ENCODE measurements at regions not wholly inside any gene's neighbourhood (a gene's known extent, or its start where the extent isn't known, plus 50 kb on each side); places are given as distances from the start of the nearest gene placed in this dataset.

DNA sequence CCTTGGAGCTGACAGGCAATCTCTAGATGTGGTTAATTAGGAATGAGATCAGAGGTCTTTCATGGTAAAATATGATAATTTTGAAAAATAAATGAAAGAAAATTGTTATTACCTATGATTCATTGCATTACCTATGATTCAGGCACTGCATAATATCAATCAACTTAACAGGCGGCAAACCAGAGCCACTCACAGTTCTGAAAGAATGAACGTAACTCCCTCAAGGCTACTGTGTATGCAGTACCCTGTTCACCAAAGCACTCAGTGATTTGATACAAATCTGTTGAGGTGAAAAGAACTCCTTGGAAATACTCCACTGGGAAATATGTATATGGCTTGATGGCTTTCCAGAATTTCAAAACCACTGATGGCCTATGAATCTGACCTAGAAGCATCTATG is 398.9 kb downstream of the ACTL7B start:
- Histone ChIP-seq H3K4me1 (no peaks in the 10 kb centered on the region), H3K4me3 (no peak overlapping the region), H3K27me3 (no peaks in the 10 kb centered on the region), H3K36me3 (no peaks in the 10 kb centered on the region), H3K9me3 (no peaks in the 10 kb centered on the region), H3K27ac (no peak overlapping the region)
- ATAC-seq = no peak
- 84% methylated on average over 2 of the region's 2 CpGs for WGBS (ENCODE audit: insufficient coverage, low coverage, low lambda C conversion rate, missing lambda C conversion rate)
- no peak for DNase-seq
- TF ChIP-seq CTCF (IDR thresholded peaks at IDR 0.05) (no peak), POLR2A (IDR thresholded peaks at IDR 0.05) (no peak)
- intact Hi-C loops (cut with DNase I) = no loop called here

DNA sequence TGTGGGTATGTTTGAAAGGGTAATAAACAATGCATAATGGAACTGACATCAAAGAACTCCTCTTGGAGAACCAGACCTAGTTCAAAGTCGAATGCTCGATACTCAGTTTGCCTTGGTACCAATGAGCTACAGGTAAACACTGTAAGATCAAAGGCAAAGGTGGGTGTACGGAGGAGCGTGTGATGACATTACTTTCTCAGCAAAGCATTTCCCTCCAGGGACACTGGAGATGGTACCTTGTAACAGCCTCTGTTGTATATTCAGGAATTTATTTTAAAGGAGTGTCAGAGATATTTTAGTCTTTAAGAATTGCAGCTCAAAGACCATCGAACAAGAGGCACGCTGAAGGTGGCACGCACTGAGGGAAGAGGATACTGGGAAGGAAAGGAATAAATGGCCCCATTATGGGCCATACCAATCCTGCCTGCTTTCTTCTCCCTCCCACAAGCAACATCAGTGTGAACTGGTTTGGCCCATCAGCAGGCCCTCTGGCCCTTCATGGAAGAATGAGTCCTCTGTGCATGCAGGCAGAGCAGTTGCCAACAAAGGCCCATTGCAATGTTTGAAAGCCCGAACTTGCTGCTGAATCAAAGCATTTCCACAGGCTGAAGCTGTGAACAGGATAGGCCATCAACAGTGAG is 410.2 kb downstream of the ACTL7B start:
- no peaks in the 10 kb centered on the region for H3K36me3 ChIP-seq
- 83% methylated on average over 7 of the region's 8 CpGs for WGBS (ENCODE audit: insufficient coverage, low coverage, low lambda C conversion rate, missing lambda C conversion rate)
- ATAC-seq (no peak), DNase-seq (no peak)
- H3K4me3 ChIP-seq = no peak overlapping the region
- H3K4me1 ChIP-seq = no peaks in the 10 kb centered on the region
- intact Hi-C loops (cut with DNase I) = no loop called here
- H3K27me3 ChIP-seq = no peaks in the 10 kb centered on the region
- H3K9me3 ChIP-seq = no peaks in the 10 kb centered on the region
- no peak overlapping the region for H3K27ac ChIP-seq
- no peak for TF ChIP-seq CTCF (IDR thresholded peaks at IDR 0.05)
- no peak for TF ChIP-seq POLR2A (IDR thresholded peaks at IDR 0.05)

DNA sequence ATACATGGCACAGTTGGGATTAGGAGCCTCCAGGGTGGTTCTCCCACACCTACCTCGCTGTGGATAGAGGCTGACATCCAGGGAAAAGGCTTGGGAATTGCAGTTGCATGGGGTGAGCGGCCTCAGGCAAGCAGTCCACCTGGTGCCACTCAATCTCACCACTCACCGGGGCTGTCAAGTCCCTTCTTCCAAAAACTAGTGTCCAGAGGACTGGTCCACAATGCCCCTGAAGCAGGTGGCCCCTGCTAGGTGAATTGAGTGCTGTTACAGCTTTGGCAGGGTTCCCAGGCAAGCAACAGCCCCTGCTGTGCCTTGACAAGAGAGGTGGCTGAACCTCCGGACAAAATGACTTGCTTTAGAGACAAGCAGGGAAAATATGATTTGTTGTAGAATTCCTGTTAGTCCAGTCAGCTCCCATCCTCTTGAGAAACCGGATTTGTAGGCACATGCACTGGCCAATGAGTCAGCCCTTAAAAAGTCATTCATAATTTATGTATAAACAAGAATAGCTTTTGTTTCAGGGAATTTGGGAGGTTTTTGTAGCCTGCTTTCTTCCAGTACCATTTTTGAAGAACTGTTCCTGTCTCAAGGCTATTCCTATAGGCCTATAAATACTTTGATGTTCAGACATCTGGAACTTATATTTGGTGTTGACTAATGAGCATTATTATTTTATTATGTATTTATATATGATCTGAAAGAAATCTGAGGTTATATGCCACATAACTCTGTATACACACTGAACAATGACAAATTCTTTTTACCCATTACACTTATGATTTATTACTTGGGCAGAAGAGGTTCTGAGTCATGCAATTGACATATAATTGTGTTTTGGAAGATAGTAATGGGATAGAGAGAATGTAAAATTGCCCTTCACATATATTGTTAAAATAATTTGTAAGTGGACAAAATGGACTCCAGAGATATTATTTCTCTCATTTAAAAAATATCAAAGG is 411.1 kb downstream of the ACTL7B start:
- no peak overlapping the region for H3K27ac ChIP-seq

GRCh38 chr9:108443741-108444140 is 412.0 kb downstream of the ACTL7B start:
- Histone ChIP-seq H3K4me3 (no peak overlapping the region), H3K27ac (no peak overlapping the region), H3K9me3 (no peaks in the 10 kb centered on the region), H3K27me3 (no peaks in the 10 kb centered on the region), H3K4me1 (no peaks in the 10 kb centered on the region), H3K36me3 (no peaks in the 10 kb centered on the region)
- ATAC-seq (no peak), DNase-seq (no peak)
- 34% methylated on average over 3 of the region's 3 CpGs for WGBS (ENCODE audit: insufficient coverage, low coverage, low lambda C conversion rate, missing lambda C conversion rate)
- intact Hi-C loops (cut with DNase I) = no loop called here
- TF ChIP-seq CTCF (IDR thresholded peaks at IDR 0.05) (no peak), POLR2A (IDR thresholded peaks at IDR 0.05) (no peak)

More for the DNA sequence above, 411.1 kb downstream of the ACTL7B start:
- Histone ChIP-seq H3K4me3 (no peak overlapping the region), H3K4me1 (no peaks in the 10 kb centered on the region), H3K27me3 (no peaks in the 10 kb centered on the region), H3K36me3 (no peaks in the 10 kb centered on the region), H3K9me3 (no peaks in the 10 kb centered on the region)
- no peak for DNase-seq
- TF ChIP-seq POLR2A (IDR thresholded peaks at IDR 0.05) = no peak
- TF ChIP-seq CTCF (IDR thresholded peaks at IDR 0.05) = no peak
- ATAC-seq = no peak
- WGBS (ENCODE audit: insufficient coverage, low coverage, low lambda C conversion rate, missing lambda C conversion rate) = 42% methylated on average over 3 of the region's 5 CpGs
- intact Hi-C loops (cut with DNase I) = no loop called here

Data from right lobe of liver (tissue), 6 donors.